GM21526 (cell line): ENCODE measurements at regions not wholly inside any gene's neighbourhood (a gene's known extent, or its start where the extent isn't known, plus 50 kb on each side); places are given as distances from the start of the nearest gene placed in this dataset.
"Not testable (repeated sequence)": the region's sequence is repeated elsewhere in the genome, so short reads cannot be mapped to it uniquely, and the experiment has no call there.

ENCODE experiments used
- ATAC-seq: cut with Tn5 transposase; IDR thresholded peaks from one replicate; pipeline ENCODE4 v1.9.1; 2021; ENCODE audit warnings: moderate library complexity; ENCODE audit not compliant: unreplicated experiment, low FRiP score

- ATAC-seq = no peak
These were observed 412.3 kb downstream of the MAT2B start for GRCh38 chr5:163917747-163918146.

DNA sequence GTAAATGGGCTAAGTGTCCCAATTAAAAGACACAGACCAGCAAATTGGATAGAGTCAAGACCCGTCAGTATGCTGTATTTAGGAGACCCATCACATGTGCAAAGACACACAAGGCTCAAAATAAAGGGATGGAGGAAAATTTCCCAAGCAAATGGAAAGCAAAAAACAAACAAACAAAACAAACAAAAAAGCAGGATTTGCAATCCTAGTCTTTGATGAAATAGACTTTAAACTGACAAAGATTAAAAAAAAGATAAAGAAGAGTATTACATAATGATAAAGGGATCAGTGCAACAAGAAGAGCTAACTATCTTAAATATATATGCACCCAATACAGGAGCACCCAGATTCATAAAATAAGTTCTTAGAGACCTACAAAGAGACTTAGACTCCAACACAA is 429.6 kb downstream of the MAT2B start:
- not testable (repeated sequence) for ATAC-seq

DNA sequence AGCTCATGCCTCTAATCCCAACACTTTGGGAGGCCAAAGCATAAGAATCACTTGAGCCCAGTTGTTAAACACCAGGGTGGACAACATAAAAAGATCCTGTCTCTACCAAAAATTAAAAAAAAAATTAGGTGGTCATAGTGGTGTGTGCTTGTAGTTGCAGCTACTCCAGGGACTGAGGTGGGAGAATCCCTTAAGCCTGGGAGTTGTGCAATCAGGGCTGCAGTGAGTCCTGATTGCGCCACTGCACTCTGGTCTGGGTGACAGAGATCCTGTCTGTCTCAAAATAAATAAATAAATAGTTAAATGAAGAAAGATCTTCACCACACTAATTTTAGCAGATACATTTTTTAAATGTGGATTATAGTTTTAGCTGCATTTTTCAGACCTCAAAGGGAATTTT is 433.2 kb downstream of the MAT2B start:
- ATAC-seq = no peak

DNA sequence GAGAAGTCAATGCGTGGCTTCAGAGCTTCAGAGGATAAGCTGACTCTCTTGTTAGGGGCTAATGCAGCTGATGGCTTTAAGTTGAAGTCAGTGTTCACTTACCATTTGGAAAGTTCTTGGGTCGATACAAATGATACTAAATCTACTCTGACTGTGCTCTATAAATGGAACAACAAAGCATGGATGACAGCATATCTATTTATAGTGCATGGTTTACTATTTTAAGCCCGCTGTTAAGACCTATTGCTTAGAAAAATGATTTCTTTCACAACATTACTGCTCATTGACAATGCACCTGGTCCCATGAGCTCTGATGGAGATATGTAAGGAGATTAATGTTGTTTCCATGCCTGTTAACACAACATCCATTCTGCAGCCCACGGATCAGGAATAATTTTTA is 435.7 kb downstream of the MAT2B start:
- ATAC-seq = no peak

DNA sequence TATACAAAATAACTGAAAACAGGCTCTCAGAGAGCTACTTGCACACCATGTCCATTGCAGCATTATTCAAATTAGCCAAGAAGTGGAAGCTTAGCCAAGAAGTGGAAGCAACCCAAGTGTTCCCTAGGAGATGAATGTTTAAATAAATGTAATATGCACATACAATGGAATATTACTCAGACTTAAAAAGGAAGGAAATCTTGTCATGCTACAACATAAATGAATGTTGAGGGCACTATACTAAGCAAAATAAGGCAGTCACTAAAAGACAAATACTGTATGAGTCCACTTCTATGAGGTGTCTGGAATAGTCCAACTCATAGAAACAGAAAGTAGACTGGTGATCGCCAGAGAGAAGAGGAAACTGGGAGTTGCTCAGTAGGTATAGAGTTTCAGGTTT is 438.1 kb downstream of the MAT2B start:
- ATAC-seq = no peak

DNA sequence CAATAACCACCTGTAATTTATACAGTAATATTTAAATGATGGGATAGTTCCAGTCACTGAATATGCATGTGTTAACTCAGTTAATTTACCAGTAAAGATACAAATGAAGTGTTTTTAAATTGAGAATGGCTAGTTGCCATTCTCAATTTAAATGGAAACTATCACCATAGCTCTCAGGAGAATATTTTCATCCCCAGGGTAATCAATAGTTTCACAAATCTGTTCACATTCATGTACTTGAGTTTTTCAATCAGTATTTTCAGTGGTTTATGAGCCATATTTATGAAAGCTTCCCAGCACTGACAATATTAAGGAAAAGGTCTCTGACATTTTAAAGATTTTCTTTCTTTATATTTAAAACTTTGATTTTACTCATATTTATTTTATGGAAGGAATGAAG is 439.3 kb downstream of the MAT2B start:
- no peak for ATAC-seq

- ATAC-seq = no peak
These were observed 442.6 kb downstream of the MAT2B start for GRCh38 chr5:163947848-163948666.

DNA sequence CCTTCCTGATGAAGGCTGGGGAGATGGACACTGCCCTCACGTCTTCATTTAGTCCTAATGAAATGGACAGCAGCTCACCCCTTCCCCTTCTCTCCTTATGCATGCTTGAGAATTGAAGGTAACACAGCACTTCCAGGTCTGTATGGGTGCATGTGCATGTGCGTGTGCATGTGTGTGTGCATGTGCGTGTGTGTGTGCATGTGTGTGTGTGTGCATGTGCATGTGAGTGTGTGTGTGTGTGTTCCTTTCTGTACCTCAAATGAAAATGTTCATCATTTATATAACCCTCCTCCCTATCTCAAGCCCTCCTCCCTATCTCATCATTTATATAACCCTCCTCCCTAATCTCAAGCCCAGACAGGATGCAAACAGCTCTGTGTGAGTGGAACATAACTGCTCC is 444.8 kb downstream of the MAT2B start:
- no peak for ATAC-seq

- ATAC-seq = no peak
These were observed 445.6 kb downstream of the MAT2B start for GRCh38 chr5:163951069-163951468.

GRCh38 chr5:163953901-163954300 is 448.5 kb downstream of the MAT2B start:
- ATAC-seq = no peak

GRCh38 chr5:163961230-163961629 is 455.8 kb downstream of the MAT2B start:
- ATAC-seq = not testable (repeated sequence)

DNA sequence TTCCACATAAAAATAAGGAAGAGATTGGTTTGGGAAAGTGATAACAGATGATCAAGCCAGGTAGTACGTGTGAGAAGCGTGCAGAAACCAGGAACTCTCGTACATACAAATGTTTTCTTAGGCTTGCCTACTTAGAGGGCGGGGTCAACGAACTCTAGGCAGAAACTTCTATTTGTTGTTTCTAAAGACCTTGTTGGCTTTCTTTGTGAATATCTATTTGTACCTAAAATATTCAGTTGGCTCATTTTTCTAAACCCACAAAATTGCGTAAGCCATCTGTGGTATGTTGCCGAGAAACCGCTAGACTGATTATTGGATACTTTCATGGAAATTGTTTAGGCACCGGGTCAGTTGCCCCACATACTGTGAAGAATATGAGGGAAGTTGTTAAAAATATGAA is 458.5 kb downstream of the MAT2B start:
- ATAC-seq = no peak

DNA sequence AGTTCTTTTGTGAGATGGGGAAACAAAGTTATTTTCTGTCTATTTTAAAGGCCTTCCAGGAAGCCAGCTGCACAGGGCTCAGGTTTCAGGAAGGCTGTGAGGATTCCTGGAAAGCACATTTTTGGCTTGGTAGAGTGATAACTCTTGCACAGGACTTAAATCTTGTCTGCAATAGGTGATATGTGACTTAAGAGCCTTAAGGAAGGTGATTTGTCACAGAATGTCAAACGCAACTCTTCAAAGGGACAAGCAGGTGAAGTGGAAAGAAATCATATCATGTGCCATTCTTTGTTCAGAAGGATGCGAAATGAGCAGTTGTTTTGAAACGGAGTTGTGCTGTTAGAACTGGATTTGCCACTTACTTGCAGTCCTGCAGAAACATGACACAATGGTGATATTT is 459.3 kb downstream of the MAT2B start:
- no peak for ATAC-seq

- ATAC-seq = no peak
These were observed 461.8 kb downstream of the MAT2B start for GRCh38 chr5:163967268-163967667.

DNA sequence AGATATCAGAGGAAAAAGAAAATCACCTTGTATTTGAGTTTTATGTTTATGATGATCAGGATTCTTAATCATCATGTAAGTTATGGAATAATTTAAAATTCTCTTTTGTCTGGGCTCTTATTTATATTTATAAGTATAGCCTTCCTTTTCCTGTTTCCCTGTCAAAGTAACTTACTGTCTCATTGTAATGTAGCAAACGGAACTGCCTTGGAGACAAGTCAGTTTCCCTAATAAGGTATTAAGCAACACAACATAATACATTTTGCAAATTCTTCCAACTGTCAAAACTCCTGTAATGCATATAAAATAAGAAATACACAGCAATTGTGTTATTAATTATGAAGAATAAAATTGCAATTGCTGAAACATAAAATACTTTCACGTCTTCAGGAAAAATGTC is 463.2 kb downstream of the MAT2B start:
- ATAC-seq = no peak

DNA sequence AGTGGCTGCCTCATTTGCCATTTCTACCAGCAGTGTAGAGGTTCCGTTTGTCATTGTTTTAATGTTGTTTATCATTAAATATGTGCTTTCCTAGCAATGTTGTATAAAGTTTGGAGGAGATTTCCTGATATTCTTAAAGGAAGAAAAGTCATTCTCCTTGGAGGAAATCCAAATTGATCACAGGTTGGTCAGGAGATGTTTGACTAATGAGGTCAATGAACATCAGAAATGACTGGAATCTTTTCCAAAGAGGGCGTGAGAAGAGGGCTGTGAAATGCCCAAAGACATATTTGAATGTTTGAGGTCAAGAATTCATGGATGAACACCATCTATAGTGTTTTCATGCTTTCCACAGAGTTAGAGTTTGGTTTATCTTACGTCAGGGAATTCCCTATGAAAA is 471.3 kb downstream of the MAT2B start:
- ATAC-seq = no peak

- ATAC-seq = peak; percentile 81
These were observed 473.5 kb downstream of the MAT2B start for GRCh38 chr5:163978897-163979296.

GRCh38 chr5:163988566-163988965 is 483.1 kb downstream of the MAT2B start:
- no peak for ATAC-seq

DNA sequence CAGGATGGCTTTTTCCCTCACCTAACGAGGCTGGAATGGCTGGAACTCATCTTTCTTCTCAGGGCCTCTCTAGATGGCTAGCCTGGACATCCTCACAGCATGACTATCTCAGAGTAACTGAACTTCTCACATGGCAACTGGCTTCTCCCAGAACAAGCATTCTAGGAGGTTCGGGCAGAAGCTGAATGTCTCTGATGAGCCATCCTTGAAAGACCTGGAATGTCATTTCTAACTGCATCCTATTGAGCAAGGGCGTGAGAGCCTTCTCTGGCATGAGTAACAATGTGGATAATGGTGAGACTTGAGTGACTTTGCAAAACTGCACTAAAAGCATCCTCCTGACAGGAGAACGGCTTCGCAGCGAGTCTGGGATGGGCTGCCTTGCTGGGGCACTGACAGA is 487.7 kb downstream of the MAT2B start:
- ATAC-seq = no peak

GRCh38 chr5:163995206-163995605 is 489.8 kb downstream of the MAT2B start:
- no peak for ATAC-seq

DNA sequence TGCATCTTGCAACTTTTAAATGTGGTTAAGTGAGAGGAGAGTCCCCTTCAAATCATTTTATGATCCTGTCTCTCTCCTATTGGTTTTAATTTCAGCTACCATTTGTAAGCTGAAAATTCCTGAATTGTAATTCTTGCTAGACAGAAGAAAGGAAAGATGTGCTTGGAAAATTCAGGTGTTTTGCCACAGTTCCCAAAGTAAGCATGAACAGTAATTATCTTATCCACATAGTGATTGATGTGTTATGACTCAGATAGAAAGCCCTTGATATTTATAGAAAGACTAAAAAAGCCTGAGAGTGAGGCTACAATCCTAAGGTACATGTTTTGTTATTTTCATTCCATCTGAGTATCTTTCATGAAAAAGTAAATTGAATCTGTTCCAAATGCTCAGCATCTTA is 492.5 kb downstream of the MAT2B start:
- no peak for ATAC-seq

DNA sequence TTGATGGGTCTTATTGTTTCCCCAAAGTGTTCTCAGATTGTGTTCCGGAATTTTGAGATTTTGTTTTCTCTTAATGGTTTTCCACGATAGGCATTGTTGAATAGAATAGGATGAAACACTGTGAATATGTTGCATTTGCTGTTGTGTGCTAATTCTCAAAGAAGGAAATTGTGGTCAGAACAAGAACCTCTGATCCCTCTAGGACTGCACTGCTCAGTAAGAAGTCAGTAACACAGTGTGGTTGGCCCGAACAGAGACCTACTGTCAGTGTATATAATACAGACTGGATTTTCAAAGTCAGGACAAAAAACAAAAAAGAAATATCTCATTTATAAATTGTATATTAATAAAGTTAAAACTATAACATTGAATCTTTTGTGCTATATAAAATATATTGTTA is 494.8 kb downstream of the MAT2B start:
- no peak for ATAC-seq

DNA sequence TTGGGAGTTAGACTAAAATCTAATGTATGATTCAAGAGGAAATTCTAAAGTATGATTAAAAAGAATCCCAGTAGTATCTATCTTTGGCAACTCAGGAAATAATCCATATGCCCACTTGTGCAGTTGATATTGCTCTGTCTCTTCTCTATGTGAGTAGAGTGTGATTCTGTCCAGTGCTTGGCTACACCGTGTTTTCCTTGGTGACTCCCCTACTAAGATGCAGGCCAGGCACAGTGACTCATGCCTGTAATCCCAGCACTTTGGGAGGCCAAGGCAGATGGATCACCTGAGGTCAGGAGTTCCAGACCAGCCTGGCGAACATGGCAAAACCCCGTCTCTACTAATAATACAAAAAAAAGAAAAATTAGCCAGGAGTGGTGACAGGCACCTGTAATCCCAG is 495.4 kb downstream of the MAT2B start:
- no peak for ATAC-seq
